HG03571 (cell line): ENCODE measurements at regions not wholly inside any gene's neighbourhood (a gene's known extent, or its start where the extent isn't known, plus 50 kb on each side); places are given as distances from the start of the nearest gene placed in this dataset.
"Not testable (repeated sequence)": the region's sequence is repeated elsewhere in the genome, so short reads cannot be mapped to it uniquely, and the experiment has no call there.

Source experiments
- ATAC-seq: cut with Tn5 transposase; IDR thresholded peaks from one replicate; pipeline ENCODE4 v1.9.1; 2021; ENCODE audit not compliant: unreplicated experiment

DNA sequence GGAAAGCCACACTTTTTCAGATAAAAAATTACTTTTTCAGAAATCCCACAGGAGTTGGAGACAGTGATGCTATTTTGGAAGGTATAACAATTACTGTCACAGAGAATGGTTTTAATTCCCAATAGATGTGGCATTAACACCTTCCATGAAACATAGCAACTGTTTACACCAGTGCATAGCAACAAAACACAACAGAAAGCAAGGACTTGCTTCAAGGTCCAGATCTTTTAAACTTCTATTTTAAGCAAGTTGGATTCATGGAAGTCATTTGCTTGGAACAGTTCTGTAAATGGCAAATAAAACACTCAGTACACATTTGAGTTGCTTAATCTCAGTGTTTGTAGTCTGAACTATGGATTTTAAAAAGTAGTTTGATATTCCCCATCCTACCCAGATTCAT is 385.9 kb upstream of the SPRY2 start:
- no peak for ATAC-seq

DNA sequence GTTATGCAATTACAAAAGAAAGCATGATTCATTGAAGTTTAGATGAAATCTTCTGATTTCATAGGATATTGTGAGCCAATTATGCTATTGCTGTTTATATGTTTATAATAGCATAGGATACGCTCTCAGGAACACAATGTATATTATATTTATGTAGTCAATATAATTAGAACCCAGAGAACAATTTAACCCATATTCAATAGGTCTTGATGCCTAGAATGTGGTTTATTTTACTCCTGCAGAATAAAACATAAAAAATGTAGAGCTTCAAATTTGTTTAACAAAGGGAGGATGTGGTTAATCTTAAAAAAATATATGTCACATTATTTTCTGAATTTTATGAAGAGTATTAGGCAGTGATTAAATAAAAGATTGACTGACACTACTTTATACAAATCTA is 380.8 kb upstream of the SPRY2 start:
- no peak for ATAC-seq

DNA sequence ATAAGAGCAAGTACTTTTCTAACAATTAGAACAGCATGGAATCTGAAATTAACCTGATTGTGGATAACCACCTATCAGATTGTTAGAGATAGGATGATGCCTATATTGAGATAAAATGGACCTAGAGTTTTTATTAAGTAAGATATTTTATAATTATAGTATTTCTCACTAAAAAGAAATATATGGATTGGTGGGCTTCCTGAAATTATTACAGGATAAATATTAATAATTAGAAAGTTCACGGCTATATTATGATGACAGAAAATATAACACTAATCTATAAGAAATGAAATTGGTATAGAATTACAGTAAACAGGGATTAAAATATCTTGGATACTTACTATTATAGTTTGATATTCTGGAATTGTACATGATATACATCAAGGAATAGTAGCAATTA is 378.0 kb upstream of the SPRY2 start:
- no peak for ATAC-seq

DNA sequence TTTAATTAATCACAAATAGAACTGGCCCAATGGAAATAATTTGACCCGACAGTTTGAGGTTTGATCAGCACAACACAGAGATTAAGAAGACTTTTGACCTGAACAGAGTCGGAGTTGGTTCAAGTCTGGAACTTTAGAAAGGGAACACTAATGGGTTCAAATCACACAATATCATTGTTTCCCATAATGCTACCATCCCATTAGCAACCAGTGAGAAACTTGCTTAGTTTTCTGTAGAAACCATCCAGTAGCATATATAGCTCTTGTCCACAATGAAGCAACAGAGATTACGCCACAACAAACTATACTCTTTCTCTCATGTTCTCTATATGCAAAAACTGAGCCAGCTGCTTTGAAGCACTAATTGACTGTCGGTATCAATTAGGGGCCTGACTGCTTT is 376.9 kb upstream of the SPRY2 start:
- ATAC-seq, result no peak

DNA sequence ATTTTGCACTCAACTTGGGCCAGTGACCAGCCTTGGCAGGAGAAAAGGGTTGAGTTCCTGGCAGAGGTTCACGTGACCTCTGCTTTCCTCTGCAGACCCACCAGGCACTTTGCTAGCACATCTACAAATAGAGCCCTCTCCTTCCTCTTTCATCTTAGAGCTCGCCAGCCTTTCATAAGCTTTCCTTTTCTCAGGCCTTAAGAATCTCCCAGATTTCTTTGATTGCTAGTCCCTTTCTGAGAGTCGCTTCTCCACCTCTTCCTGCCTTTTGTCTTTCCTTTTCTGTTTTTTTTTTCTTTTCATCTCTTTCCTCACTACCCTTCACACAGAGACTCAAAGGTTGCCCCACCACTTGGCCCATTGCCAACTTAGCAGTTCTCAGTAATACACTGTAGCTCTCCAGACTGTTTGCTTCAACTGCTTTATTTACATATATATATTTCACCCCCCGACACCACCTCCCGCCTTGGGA is 375.7 kb upstream of the SPRY2 start:
- ATAC-seq, result no peak

DNA sequence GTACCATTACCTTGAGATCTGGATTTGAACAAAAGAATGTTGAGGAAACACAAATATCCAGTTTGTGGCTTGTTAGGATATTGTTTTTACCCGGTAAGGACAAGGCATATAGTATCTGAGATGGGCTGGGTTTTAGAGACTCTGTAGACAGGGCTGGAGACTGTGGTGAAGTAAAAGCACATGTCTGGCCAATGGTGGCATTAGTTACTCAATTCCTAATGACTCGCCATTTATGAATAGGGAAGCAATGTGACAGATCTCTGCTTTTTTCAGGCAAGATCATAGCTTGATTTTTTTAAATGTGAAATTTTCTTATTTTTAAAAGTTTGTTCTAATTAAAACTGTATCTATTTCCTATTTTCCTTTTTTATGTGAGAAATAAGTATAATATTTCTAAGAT is 371.1 kb upstream of the SPRY2 start:
- ATAC-seq, result no peak

DNA sequence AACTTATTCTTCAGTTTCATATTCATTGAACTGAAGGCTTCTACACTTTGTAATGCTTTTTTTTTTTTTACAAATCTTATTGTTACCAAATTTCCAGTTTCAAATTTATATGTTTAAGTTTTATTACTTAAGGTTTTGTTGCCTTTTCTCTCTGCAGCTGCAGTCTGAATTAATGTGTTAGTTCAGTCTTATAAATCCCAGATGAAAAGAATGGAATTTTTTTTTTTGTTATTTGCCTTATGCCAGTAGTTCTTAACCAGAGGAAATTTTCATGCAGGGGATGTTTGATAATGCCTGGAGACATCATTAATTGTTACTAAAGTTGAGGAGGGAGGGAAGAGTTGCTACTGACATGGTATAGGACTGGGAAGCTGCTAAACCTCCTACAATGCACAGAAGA is 367.9 kb upstream of the SPRY2 start:
- no peak for ATAC-seq

DNA sequence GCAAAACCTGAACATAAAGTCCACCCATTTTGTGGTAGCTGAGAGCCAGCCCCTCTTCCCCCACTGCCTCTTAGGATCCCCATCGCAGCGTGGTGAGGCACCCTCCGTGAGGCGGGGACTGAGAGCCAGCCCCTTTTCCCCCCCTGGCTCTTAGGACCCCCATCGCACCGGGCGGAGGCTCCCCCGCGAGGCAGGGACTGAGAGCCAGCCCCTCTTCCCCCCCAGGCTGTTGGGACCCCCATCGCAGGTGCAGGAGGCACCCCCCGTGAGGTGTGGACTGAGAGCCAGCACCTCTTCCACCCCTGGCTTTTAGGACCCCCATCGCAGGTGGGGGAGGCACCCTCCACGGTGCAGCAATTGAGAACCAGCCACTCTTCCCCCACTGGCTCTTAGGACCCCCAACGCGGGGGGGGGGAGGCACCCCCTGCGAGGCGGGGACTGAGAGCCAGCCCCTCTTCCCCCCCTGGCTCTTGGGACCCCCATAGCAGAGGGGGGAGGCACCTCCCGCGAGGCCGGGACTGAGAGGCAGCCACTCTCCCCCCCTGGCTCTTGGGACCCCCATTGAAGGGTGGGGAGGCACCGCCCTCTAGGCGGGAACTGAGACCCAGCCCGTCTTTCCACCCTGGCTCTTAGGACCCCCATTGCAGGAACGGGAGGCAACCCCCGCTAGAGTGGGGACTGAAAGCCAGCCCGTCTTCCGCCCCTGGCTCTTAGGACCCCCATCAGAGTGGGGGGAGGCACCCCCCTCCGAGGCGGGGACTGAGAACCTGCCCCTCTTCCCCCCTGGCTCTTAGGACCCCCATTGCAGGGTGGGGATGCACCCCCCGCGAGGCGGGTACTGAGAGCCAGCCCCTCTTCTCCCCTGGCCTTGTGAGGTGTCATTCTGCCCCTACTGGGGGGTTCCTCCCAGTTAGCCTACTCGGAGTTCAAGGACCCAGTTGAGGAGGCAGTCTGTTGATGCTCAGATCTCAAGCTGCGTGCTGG is 366.4 kb upstream of the SPRY2 start:
- no peak for ATAC-seq

DNA sequence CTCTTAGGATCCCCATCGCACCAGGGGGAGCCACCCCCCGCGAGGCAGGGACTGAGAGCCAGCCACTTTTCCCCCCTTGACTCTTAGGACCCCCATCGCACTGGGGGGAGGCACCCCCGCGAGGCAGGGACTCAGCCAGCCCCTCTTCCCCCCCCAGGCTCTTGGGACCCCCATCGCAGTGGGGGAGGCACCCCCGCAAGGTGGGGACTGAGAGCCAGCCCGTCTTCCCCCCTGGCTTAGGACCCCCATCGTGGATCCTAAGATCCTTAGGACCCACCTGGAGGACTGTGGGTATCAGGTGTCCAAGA is 365.2 kb upstream of the SPRY2 start:
- no peak for ATAC-seq

DNA sequence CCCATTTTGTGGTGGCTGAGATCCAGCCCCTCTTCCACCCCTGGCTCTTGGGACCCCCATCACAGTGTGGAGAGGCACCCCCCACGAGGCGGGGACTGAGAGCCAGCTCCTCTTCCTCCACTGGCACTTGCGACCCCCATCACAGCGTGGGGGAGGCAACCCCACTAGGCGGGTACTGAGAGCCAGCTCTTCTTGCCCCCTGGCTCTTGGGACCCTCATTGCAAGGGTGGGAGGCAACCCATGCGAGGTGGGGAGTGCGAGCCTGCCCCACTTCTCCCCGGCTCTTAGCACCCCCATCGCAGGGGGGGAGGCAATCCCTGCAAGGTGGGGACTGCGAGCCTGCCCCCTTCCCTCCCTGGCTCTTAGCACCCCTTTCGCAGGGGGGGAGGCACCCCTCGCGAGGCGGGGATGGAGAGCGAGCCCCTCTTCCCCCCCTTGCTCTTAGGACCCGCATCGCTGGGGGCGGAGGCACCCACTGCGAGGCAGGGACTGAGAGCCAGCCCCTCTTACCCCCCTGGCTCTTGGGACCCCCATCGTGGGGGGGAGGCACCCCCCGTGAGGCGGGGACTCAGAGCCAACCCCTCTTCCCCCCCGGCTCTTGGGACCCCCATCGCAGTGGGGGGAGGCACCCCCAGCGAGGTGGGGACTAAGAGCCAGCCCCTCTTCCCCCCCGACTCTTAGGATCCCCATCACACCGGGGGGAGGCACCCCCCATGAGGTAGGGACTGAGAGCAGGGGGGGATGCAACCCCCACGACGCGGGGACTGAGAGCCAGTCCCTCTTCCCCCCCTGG is 364.6 kb upstream of the SPRY2 start:
- ATAC-seq, result no peak

DNA sequence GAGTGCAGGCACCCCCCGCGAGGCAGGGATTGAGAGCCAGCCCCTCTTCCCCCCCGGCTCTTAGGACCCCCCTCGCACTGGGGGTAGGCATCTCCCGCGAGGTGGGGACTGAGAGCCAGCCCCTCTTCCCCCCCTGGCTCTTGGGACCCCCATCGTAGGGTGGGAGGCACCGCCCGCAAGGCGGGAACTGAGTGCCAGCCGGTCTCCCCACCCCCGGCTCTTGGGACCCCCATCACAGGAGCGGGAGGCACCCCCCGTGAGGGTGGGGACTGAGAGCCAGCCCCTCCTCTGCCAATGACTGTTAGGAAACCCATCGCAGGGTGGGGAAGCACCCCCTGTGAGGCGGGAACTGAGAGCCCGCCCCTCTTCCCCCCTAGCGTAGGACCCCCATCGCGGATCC is 363.4 kb upstream of the SPRY2 start:
- no peak for ATAC-seq

DNA sequence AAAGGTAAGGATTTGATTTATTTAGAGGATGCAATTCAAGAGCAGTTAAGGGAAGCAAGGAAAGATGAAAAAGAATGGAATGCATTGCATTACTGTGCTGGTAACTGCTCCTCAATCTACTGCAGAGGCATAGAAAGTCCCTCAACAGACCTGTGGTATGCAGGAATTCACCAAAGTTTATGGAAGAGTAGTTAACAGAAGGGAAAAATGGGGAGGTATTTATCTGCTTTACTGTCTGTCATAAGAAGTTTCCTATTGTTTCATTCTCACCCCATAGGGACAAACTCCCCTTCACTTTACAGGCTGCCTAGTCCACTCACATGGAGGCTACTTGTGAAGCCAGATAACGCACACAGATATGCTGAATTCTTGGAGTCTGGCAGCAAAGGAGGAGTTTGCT is 354.9 kb upstream of the SPRY2 start:
- no peak for ATAC-seq

DNA sequence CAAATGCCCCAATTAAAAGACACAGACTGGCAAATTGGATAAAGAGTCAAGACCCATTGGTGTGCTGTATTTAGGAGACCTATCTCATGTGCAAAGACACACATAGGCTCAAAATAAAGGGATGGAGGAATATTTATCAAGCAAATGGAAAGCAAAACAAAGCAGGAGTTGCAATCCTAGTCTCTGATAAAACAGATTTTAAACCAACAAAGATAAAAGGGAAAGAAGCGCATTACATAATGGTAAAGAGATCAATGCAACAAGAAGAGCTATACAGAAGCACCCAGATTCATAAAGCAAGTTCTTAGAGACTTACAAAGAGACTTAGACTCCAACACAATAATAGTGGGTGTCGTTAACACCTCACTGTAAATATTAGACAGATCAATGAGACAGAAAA is 350.9 kb upstream of the SPRY2 start:
- ATAC-seq, result not testable (repeated sequence)

DNA sequence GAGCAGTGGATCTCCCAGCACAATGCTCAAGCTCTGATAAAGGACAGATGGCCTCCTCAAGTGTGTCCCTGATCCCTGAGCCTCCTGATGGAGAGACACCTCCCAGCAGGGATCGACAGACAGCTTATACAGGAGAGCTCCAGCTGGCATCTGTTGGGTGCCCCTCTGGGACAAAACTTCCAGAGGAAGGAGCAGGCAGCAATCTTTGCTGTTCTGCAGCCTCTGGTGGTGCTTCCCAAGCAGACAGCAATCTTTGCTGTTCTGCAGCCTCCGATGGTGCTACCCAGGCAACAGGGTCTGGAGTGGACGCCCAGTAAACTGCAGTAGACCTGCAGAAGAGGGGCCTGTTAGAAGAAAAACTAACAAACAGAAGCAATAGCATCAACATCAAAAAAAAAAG is 349.3 kb upstream of the SPRY2 start:
- no peak for ATAC-seq

DNA sequence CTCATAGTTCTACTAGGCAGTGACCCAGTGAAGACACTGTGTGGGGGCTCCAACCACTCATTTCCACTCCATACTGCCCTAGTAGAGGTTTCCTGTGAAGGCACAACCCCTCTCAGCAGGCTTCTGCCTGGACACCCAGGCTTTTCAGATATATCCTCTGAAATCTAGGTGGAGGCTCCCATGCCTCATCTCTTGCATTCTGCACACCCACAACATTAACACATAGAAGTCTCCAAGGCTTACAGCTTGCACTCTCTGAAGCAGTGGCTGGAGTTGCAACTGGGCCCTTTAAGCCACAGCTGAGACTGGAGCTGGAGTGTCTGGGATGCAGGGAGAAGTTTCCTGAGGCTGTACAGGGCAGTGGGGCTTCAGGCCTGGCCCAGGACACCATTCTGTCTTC is 347.7 kb upstream of the SPRY2 start:
- ATAC-seq, result no peak

DNA sequence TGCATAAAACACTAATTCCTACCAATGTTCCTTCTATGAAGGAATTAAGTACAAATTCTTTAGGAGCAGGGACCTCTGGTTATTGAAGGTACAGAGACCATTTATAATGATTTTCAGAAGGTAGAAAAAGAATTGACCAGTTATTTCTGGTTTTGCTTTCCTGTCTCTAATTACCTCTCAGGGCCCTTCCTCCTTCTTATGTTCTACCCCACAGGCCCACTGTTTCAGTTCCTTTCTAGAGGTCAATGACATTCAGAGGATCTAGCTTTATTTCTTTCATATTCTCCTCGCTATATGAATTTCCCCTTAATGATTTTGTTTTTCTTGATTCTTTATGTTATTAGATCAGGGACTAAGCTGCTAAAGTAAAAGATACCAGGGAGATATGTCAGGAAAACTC is 345.0 kb upstream of the SPRY2 start:
- ATAC-seq, result no peak

DNA sequence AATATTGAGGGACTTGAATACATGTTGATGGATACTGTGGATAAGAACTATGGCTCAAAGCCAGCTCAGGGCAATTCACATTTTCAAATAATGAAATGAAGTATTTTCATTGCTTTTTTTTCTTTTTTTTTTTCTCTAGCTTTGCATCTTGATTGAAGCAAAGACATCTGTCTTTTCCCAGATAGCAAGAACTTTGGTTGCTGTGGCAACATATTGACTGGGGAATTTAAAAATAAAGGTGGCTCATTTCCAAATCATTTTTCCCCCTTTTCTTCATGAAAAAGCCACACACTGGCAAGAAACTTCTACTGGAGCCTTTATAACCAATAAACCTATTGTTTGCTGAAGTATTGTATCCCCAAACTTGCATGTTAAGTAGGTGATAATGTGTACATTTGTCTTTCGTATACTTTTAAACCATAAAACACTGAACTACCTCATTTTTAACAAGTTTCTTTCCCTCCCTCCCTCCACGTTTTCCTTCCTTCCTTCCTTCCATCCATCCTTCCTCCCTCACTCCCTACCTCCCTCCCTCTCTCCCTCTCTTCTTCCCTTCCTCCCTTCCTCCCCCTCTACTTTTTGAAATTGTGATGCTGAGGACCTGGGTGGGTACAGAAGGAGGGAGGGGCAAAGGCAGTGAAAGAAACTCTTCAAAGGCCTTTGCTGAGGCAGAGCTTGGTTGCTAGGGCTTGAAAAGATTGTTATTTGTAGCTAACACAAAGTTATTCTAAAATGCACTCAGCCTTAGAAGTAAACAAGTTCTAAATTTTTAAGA is 343.5 kb upstream of the SPRY2 start:
- ATAC-seq, result no peak

DNA sequence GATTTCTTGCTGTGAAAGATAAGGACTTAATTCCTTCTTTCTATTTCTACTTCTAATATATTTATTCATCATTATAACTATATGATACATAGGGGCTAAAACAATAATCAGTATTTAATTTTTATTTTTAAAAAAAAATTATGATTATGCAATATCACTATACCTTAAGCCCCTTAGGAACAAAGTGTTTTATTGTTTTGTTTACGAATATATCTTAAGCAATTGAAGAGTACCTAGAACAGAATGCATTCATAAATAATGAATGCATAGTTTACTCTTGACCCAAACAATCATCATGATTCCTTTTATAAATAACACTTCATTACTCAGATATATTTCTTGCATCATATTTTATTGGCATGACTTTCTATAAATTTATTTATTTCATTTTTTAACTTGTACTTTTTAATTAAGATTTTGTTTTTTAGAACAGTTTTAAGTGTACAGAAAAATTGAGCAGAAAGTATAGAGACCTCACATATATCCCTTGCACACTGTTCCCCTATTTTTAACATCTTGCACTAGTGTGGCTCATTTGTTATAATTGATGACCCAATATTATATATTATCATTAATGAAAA is 339.9 kb upstream of the SPRY2 start:
- no peak for ATAC-seq

DNA sequence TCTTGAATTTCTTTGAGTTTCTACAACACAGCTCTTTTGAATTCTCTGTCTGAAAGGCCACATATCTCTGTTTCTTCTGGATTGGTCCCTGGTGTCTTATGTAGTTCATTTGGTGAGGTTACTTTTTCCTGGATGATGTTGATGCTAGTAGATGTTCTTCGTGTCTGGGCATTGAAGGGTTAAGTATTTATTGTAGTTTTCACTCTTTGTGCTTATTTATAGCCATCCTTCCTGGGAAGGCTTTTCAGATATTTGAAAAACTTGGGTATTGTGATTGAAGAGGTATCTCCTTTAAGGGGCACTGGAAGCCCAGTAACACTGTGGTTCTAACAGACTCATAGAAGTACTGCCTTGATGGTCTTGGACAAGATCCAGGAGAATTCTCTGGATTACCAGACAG is 338.5 kb upstream of the SPRY2 start:
- no peak for ATAC-seq

DNA sequence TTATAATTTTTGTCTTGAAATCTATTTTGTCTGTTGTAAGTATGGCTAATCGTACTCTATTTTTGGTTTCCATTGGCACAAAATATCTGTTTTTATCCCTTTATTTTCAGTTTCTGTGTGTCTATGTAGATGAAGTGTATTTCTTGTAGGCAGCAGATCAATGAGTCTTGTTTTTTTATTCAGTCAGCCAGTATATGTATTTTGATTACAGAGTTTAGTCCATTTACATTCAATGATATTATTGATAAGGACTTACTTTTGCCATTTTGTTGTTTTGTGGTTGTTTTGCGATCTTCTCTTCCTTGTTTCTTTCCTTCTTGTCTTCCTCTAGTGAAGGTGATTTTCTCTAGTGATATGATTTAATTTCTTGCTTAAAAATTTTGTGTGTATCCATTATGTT is 336.3 kb upstream of the SPRY2 start:
- ATAC-seq, result no peak

DNA sequence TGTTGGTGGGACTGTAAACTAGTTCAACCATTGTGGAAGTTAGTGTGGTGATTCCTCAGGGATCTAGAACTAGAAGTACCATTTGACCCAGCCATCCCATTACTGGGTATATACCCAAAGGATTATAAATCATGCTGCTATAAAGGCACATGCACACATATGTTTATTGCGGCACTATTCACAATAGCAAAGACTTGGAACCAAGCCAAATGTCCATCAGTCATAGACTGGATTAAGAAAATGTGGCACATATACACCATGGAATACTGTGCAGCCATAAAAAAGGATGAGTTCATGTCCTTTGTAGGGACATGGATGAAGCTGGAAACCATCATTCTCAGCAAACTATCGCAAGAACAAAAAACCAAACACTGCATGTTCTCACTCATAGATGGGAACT is 334.5 kb upstream of the SPRY2 start:
- ATAC-seq, result not testable (repeated sequence)
